ENCODE measurements at regions not wholly inside any gene's neighbourhood (a gene's known extent, or its start where the extent isn't known, plus 50 kb on each side); places are given as distances from the start of the nearest gene placed in this dataset.

DNA sequence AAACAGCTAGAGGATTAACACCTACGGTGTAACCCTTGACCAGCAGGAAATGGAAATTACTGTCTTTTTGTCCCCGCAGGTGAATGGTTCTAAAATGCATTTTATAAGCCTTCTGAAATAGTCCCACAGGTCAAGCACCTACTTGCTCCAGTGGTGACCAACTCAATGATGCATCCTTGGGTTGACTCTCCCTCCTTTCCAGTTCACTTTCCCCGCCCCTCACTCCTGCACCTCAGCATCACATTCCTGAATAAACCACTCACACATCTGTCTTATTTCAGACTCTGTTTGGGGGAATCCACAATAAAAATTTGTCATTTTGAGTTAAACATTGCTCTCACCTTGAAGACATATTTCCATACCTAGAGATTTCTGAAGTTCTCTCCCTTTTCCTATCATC, 446.0 kb upstream of the TNP1 start:
- Histone ChIP-seq H3K9ac (ENCODE audit: low read depth, low read length) (no peak overlapping the region), H3K4me2 (ENCODE audit: low read length) (no peak overlapping the region), H3K9me3 (replicated peaks; ENCODE audit: low read length) (no peaks in the 10 kb centered on the region), H3K36me3 (ENCODE audit: insufficient read depth, low read length) (no peaks in the 10 kb centered on the region), H3K4me1 (ENCODE audit: control insufficient read depth, insufficient read depth, low read length) (no peaks in the 10 kb centered on the region), H3K4me3 (ENCODE audit: low read length) (no peak overlapping the region), H3K27me3 (ENCODE audit: control insufficient read depth, insufficient read depth, low read length) (no peaks in the 10 kb centered on the region)

DNA sequence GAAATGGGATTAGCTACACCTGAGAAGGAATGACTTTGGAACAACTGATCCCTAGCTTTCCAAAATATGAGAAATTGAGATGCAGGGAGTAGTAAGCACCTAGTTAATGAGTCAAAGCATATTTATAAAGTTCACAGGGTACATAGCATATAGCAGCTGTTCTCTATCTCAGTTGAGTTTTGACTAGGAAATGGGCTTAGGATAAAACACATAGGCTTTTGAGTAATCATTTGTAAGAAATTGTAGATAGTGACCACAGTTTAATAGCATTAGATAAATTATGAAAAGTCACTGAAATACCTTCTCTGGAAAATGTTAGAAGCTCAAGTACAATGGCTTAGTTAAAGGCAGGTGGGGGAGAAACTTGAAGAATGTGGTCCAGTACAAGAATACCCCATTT, 444.7 kb upstream of the TNP1 start:
- no peaks in the 10 kb centered on the region for H3K9me3 ChIP-seq (replicated peaks; ENCODE audit: low read length)
- H3K27me3 ChIP-seq (ENCODE audit: control insufficient read depth, insufficient read depth, low read length): no peaks in the 10 kb centered on the region
- no peak overlapping the region for H3K4me3 ChIP-seq (ENCODE audit: low read length)
- H3K4me1 ChIP-seq (ENCODE audit: control insufficient read depth, insufficient read depth, low read length): no peaks in the 10 kb centered on the region
- H3K36me3 ChIP-seq (ENCODE audit: insufficient read depth, low read length): no peaks in the 10 kb centered on the region
- H3K4me2 ChIP-seq (ENCODE audit: low read length): no peak overlapping the region
- H3K9ac ChIP-seq (ENCODE audit: low read depth, low read length): no peak overlapping the region

DNA sequence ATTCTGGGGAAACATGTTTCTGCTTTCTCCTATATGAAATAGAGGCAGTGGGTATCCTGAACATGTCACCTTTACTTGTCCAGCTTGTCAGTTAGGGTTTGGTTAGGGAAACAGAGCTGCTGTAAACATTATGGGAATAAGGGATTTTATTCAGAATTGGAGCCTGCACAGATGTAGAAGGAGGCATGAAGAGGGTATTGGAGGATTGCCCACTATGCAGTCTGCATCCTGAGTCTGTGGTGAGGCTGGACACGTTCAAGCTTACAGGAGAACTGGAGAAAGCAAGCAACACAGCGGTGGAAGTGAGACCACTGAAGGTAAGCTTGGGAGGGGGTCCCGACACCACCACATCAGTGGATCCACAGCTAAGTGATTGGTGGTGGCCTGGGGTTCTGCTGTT, 443.0 kb upstream of the TNP1 start:
- Histone ChIP-seq H3K36me3 (ENCODE audit: insufficient read depth, low read length) (no peaks in the 10 kb centered on the region), H3K9ac (ENCODE audit: low read depth, low read length) (no peak overlapping the region), H3K4me2 (ENCODE audit: low read length) (no peak overlapping the region), H3K9me3 (replicated peaks; ENCODE audit: low read length) (no peaks in the 10 kb centered on the region), H3K27me3 (ENCODE audit: control insufficient read depth, insufficient read depth, low read length) (no peaks in the 10 kb centered on the region), H3K4me3 (ENCODE audit: low read length) (no peak overlapping the region), H3K4me1 (ENCODE audit: control insufficient read depth, insufficient read depth, low read length) (no peaks in the 10 kb centered on the region)

DNA sequence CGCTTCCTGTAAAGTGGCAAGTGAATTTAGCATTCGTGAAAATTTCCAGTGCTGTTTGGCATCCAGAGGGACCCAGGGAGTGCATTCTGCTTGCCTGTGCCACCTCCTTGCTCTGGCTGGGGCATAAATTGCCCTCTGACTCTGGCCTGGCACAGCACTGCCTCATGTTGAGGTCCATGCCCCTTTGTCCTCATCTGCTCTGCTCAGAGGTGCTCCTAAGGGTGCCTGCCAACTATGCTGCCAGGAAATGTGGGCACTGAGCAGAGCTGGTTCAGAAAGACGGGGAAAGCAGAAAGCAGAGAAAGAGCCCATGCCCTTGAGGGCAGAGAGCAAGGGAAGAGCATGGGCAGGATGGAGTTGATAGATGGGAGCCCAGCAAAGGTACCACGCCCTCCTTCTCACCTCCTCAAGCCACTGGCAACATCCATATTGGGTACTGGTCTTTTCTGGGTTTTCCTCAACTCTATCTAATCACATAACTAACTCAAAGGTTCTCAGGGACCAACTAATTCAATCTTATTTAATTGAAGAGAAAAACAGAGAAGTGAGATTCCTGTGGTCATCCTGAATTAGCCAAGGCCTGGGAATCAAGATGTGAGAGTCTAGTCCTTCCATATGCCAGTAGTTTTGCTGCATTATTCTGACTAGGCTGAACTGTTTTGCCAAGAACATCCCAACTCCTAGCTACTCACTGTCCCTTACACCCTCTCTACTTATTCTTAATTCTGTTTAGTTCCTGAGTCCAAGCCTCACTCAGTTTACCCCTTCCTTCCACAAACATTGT, 441.5 kb upstream of the TNP1 start:
- Histone ChIP-seq H3K9ac (ENCODE audit: low read depth, low read length) (no peak overlapping the region), H3K27me3 (ENCODE audit: control insufficient read depth, insufficient read depth, low read length) (no peaks in the 10 kb centered on the region), H3K9me3 (replicated peaks; ENCODE audit: low read length) (peaks cover 2% of the 10 kb centered on the region), H3K36me3 (ENCODE audit: insufficient read depth, low read length) (no peaks in the 10 kb centered on the region), H3K4me1 (ENCODE audit: control insufficient read depth, insufficient read depth, low read length) (no peaks in the 10 kb centered on the region), H3K4me3 (ENCODE audit: low read length) (no peak overlapping the region), H3K4me2 (ENCODE audit: low read length) (no peak overlapping the region)

DNA sequence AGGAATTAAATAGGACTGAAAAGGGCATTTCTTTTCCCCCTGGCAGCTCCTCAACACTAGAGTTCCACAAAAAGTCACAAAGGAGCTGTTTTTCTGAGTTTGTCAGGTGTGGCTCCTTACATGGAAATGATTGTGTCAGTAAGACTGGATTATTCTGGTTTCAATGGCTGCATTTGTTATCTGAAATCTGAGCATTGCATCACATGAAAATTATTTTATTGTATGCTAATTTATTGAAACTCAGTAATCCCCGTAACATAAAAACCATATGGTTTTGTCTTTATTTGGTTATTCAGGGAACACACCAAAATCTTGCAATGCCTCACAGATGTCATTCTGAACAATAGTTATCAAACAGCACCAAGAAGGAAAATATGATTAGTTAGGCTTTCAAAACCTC, 439.7 kb upstream of the TNP1 start:
- H3K9ac ChIP-seq (ENCODE audit: low read depth, low read length): no peak overlapping the region
- H3K9me3 ChIP-seq (replicated peaks; ENCODE audit: low read length): peaks cover 2% of the 10 kb centered on the region
- H3K4me2 ChIP-seq (ENCODE audit: low read length): no peak overlapping the region
- H3K27me3 ChIP-seq (ENCODE audit: control insufficient read depth, insufficient read depth, low read length): no peaks in the 10 kb centered on the region
- H3K36me3 ChIP-seq (ENCODE audit: insufficient read depth, low read length): no peaks in the 10 kb centered on the region
- no peaks in the 10 kb centered on the region for H3K4me1 ChIP-seq (ENCODE audit: control insufficient read depth, insufficient read depth, low read length)
- H3K4me3 ChIP-seq (ENCODE audit: low read length): no peak overlapping the region

DNA sequence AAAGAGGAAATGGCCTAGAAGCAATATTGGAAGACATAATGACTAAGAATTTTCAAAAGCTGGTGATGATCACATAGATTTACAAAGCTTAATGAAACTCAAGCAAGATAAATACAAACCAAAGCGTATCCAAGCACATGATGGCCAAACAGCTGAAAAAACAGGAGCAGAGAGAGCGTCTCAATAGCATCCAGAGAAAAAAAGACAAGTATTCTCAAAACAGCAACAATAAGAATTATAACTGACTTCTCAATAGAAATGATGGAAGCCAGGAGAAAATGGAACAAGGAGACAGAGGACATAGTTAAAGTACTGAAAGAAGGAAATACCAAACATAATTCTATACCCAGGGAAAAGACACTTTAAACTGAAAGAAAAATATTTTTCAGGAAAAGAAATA, 437.2 kb upstream of the TNP1 start:
- H3K36me3 ChIP-seq (ENCODE audit: insufficient read depth, low read length): no peaks in the 10 kb centered on the region
- H3K4me3 ChIP-seq (ENCODE audit: low read length): no peak overlapping the region

DNA sequence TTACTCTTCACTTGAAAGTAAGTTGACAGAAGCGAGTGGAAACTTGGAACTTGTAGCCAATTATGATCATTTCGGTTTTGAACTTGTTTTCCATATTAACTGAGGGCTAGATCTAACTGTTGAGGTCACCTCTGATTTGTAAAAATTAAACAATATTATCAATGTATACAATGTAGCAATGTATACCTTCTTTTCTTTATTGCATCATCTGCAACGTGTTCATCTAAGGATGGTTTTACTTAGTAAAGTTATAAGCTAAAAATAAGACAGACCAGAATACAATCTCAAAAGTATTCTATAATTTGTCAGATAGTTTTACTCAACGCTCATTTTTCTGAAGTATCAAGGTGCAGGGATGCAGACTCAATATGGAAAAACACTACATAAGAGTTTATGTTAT, 435.0 kb upstream of the TNP1 start:
- Histone ChIP-seq H3K36me3 (ENCODE audit: insufficient read depth, low read length) (no peaks in the 10 kb centered on the region), H3K4me3 (ENCODE audit: low read length) (no peak overlapping the region), H3K9me3 (replicated peaks; ENCODE audit: low read length) (peaks cover 2% of the 10 kb centered on the region), H3K27me3 (ENCODE audit: control insufficient read depth, insufficient read depth, low read length) (no peaks in the 10 kb centered on the region), H3K4me2 (ENCODE audit: low read length) (no peak overlapping the region), H3K4me1 (ENCODE audit: control insufficient read depth, insufficient read depth, low read length) (peaks cover 6% of the 10 kb centered on the region), H3K9ac (ENCODE audit: low read depth, low read length) (no peak overlapping the region)

More for the DNA sequence above, 437.2 kb upstream of the TNP1 start:
- no peaks in the 10 kb centered on the region for H3K4me1 ChIP-seq (ENCODE audit: control insufficient read depth, insufficient read depth, low read length)
- H3K4me2 ChIP-seq (ENCODE audit: low read length): no peak overlapping the region
- H3K9me3 ChIP-seq (replicated peaks; ENCODE audit: low read length): peaks cover 2% of the 10 kb centered on the region
- H3K9ac ChIP-seq (ENCODE audit: low read depth, low read length): no peak overlapping the region
- H3K27me3 ChIP-seq (ENCODE audit: control insufficient read depth, insufficient read depth, low read length): no peaks in the 10 kb centered on the region

DNA sequence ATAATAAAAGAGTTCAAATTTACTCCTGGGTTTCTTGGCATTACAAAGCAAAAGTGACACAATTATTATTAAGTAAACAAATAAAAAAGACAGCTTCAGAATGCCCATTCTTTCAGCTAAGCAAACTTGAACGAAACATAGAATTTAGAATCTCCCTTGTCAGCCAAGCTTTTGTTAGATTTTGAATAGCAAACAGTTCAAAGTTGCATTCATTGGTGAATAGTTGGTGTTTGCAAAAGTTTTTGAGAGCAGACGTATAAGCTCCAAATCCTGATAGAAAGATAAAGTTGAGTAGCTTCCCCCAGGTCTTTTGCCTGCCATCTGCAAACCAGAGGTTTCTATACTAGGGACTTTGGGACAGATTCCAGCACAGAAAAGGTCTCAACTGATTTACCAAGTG, 434.3 kb upstream of the TNP1 start:
- Histone ChIP-seq H3K9ac (ENCODE audit: low read depth, low read length) (no peak overlapping the region), H3K4me2 (ENCODE audit: low read length) (no peak overlapping the region), H3K4me1 (ENCODE audit: control insufficient read depth, insufficient read depth, low read length) (peaks cover 6% of the 10 kb centered on the region), H3K36me3 (ENCODE audit: insufficient read depth, low read length) (no peaks in the 10 kb centered on the region), H3K27me3 (ENCODE audit: control insufficient read depth, insufficient read depth, low read length) (no peaks in the 10 kb centered on the region), H3K9me3 (replicated peaks; ENCODE audit: low read length) (peaks cover 2% of the 10 kb centered on the region), H3K4me3 (ENCODE audit: low read length) (no peak overlapping the region)

DNA sequence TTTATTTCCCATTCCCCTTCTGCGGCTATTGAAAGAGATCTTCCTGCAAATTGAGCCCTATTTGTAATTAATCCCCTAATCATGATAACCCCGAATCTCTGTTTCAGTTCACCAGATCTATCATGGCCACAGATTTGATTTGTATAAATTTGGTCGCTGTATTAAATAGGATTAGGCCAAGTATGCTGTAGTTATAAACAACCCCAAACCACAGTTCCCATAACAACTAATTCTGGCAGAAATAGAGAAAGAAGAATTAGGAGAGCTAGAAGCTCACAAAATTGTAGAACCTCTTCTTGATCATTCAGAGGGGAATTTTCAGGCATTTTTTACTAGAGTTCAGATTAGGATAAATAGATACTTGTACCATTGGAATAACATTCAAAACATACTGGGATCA, 433.7 kb upstream of the TNP1 start:
- Histone ChIP-seq H3K27me3 (ENCODE audit: control insufficient read depth, insufficient read depth, low read length) (no peaks in the 10 kb centered on the region), H3K36me3 (ENCODE audit: insufficient read depth, low read length) (no peaks in the 10 kb centered on the region), H3K9me3 (replicated peaks; ENCODE audit: low read length) (peaks cover 2% of the 10 kb centered on the region), H3K9ac (ENCODE audit: low read depth, low read length) (no peak overlapping the region), H3K4me1 (ENCODE audit: control insufficient read depth, insufficient read depth, low read length) (peaks cover 6% of the 10 kb centered on the region), H3K4me2 (ENCODE audit: low read length) (no peak overlapping the region), H3K4me3 (ENCODE audit: low read length) (no peak overlapping the region)

DNA sequence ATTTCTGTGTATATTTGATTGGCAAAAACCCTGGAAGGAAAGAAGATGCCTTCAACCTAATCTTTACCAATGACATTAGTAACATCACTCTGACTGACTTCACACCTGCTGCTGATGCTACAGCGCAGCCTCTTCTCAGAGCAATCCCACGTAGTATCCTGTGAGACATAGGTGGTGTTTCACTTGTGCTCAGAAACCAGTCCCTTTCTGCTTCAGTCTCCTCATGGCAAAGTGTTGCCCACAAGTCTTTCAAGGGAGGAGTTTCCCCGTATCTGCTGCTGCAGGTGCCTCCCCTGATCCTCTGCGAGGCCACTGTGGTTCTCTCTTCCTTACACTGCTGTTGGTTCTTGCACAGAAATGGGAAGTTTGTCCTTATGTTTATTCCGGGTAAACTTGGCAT, 433.2 kb upstream of the TNP1 start:
- Histone ChIP-seq H3K36me3 (ENCODE audit: insufficient read depth, low read length) (no peaks in the 10 kb centered on the region), H3K4me2 (ENCODE audit: low read length) (no peak overlapping the region), H3K4me3 (ENCODE audit: low read length) (no peak overlapping the region), H3K9ac (ENCODE audit: low read depth, low read length) (no peak overlapping the region), H3K27me3 (ENCODE audit: control insufficient read depth, insufficient read depth, low read length) (no peaks in the 10 kb centered on the region), H3K4me1 (ENCODE audit: control insufficient read depth, insufficient read depth, low read length) (peaks cover 6% of the 10 kb centered on the region), H3K9me3 (replicated peaks; ENCODE audit: low read length) (peaks cover 2% of the 10 kb centered on the region)

DNA sequence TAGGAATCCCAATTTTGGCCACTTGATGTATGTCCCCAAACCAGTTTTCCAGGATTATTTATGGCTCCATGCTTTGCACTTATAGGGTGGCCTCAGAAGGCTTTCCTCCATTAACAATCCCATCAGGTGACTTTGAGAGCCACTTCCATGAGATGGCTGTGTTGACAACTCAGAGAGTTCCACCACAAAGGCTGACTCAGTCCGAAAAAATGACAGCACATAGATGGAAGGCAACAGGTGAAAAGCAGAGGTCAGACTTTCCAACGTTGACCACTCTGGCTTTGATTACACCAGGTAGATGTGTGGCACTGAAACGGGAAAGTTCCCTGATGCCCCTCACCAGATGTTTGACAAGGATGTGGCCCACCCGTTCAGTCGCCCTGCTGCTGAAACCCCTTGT, 431.4 kb upstream of the TNP1 start:
- Histone ChIP-seq H3K9me3 (replicated peaks; ENCODE audit: low read length) (no peaks in the 10 kb centered on the region), H3K4me1 (ENCODE audit: control insufficient read depth, insufficient read depth, low read length) (peaks cover 8% of the 10 kb centered on the region), H3K36me3 (ENCODE audit: insufficient read depth, low read length) (no peaks in the 10 kb centered on the region)

DNA sequence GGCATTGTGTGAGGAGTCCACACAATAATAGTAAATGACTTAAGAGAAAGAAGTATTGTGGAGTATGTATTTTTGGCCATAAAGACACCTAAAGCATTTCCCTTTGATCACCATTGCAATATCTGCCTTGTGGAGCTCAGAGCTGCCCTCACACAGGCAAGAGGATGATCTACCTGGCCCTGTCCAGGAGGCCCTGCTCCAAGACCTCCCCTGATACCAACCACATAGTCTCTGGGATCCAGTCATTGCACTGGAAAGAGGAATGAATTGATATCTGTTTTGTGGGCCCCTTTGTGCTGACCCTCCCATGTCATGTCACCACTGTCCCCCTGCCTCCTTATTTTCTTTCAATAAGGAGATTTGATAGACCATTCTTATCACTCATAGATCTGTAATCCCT, 430.6 kb upstream of the TNP1 start:
- Histone ChIP-seq H3K9me3 (replicated peaks; ENCODE audit: low read length) (no peaks in the 10 kb centered on the region), H3K4me2 (ENCODE audit: low read length) (no peak overlapping the region), H3K36me3 (ENCODE audit: insufficient read depth, low read length) (no peaks in the 10 kb centered on the region), H3K4me3 (ENCODE audit: low read length) (no peak overlapping the region), H3K9ac (ENCODE audit: low read depth, low read length) (no peak overlapping the region), H3K27me3 (ENCODE audit: control insufficient read depth, insufficient read depth, low read length) (no peaks in the 10 kb centered on the region), H3K4me1 (ENCODE audit: control insufficient read depth, insufficient read depth, low read length) (peaks cover 8% of the 10 kb centered on the region)

More for the DNA sequence above, 431.4 kb upstream of the TNP1 start:
- Histone ChIP-seq H3K27me3 (ENCODE audit: control insufficient read depth, insufficient read depth, low read length) (no peaks in the 10 kb centered on the region), H3K9ac (ENCODE audit: low read depth, low read length) (no peak overlapping the region), H3K4me3 (ENCODE audit: low read length) (no peak overlapping the region), H3K4me2 (ENCODE audit: low read length) (no peak overlapping the region)

Data from skeletal muscle satellite cell (primary cell).